NCI-H146 treated with DMSO at 0.1 percent for 48 hours (cell line): ENCODE measurements at regions not wholly inside any gene's neighbourhood (a gene's known extent, or its start where the extent isn't known, plus 50 kb on each side); places are given as distances from the start of the nearest gene placed in this dataset.
"Not testable (repeated sequence)": the region's sequence is repeated elsewhere in the genome, so short reads cannot be mapped to it uniquely, and the experiment has no call there.

Experiments used
- DNase-seq: peaks from one replicate; lab custom pipeline; 2025; ENCODE audit not compliant: unreplicated experiment; lab: John Stamatoyannopoulos, UW

DNA sequence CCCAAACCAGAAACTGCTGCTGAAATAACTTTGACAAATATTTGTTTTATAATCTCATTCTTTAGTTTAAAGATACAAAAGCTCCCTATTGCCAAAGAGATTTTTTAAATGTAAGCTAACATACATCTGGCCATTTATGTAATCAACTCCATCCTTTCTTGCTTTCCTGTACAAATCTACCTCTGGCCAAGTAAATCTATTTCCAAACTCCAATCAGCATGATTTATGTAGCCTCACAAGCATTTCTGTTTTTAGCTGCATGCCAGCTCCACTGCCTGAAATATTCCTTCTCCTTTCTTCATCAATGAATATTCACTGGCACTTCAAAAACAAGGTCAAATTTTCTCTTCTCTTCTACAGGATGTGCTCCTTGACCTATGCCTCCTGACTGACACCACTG, 80.0 kb downstream of the SHOX2 start:
- no peak for DNase-seq

DNA sequence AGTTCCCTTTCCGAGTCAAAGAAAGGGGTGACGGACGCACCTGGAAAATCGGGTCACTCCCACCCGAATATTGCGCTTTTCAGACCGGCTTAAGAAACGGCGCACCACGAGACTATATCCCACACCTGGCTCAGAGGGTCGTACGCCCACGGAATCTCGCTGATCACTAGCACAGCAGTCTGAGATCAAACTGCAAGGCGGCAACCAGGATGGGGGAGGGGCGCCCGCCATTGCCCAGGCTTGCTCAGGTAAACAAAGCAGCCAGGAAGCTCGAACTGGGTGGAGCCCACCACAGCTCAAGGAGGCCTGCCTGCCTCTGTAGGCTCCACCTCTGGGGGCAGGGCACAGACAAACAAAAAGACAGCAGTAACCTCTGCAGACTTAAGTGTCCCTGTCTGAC, 86.3 kb downstream of the SHOX2 start:
- not testable (repeated sequence) for DNase-seq

DNA sequence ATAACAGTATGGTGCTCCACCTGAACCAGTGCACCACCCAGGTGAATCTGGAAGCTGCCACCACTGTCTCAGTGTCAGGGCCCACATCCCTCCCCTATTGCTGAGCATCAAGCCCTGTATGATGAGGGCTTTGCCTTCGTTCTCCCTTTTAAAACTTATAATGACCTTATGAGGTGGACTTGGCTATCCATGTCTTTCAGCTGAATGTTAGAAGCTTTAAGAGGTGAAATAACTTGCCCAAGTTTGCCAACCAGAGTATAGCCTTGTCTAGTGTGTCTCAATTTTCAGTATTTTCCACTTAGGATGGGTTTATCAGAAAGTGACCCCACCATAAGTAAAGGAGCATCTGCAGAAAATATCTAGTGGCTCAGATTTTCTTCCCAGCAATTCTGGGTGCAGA, 87.8 kb downstream of the SHOX2 start:
- DNase-seq: no peak

DNA sequence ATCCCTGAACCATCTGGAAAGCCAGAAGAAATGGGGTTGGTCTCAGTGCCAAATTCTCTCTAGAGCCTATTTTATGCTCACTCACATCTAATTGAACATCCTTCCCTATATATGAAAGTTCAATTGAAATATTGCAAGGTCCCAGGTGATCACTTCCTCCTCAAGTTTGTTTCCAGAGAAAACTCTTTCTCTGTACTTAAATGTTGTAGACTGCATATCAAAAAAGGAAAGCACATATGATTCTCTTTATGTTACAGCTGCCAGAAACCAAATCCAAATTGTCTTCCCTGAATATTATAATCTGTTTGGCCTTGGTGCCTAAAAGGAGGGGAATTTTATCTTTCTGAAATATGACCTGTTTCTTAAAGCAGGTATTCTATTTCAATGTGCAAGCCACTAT, 93.3 kb downstream of the SHOX2 start:
- no peak for DNase-seq

DNA sequence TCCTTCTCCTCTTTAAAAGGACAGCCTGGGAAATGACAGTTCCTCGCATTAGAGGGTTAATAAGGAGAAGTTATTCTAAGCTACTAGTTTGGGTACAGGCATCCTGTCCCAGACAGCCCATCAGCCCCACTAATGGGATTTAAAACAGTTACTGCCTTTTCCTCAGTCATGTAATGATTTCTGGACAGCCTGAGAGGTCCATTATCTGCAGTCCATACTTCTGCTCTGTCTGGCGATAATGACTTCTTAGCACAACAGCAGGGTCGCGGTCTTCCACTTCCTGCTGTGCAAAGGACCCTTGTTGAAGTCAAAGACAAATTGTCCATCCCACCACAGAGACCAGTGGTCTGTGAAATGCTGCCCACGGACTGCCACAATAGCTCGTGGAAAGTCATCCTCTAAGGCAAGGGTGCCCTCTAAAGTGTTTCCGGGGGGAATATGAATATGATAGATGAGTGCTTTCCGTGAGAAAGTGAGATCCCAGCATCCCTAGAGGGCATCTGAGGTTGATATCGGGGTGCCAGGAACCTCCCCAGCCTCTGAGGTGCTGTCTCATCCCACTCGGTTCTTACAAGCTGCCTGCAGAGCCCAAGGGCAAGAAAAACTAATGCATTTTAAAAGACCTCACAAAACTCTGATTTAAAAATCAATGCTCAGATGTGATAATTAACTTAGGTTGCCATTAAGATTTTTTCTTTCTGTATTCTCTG, 100.7 kb downstream of the SHOX2 start:
- no peak for DNase-seq

DNA sequence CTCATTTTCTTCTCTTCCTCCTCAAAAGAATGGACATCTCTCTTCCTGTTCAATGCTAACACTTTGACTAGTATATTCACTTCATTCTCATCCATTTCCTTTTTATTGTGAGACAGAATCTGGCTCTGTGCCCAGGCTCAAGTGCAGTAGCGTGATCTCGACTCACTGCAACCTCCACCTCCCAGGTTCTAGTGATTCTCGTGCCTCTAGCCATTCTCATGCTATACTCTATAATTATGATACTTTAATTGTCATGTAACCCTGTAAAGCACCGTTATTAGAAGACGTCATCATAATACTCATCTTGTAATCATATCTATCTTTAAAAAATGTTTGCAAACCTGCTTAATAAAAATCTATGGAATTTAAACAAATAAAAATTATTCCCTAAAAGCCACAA, 107.0 kb downstream of the SHOX2 start:
- no peak for DNase-seq

DNA sequence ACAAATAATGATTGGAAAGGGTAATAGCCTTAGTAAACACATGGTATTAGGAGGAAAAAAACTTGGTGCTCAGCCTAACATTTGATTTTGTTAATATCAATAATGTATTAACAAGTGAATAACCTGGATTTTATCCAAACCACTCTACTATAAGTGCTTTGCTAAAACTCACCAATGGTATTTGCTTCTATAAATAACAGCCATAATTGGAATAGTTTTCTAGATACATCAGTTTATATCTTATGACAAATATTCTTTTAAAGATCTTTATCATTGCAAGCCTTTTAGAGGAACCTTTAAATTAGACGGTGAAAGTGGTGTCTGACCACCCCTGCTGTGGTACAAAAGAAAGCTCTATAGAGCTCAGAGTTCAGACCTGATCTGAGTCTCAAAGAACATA, 123.9 kb downstream of the SHOX2 start:
- no peak for DNase-seq

DNA sequence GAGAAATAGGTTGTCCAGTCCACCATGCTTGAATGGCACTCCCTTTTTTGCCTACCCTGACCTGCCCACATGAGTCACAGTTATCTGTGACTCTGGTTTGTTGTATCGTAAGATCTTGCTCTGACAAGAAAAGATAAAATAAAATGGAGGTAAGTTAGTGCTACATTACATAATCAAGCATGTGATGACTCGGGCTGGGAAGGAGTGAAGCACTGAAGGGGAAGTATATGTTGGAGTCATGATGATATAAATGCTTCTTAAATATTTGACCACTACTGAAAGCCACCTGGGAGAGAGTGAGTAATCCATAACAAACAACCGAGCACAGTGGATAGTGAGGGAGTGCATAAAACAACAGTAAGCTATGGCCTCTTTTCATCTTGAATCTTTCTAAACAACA, 124.4 kb downstream of the SHOX2 start:
- no peak for DNase-seq

DNA sequence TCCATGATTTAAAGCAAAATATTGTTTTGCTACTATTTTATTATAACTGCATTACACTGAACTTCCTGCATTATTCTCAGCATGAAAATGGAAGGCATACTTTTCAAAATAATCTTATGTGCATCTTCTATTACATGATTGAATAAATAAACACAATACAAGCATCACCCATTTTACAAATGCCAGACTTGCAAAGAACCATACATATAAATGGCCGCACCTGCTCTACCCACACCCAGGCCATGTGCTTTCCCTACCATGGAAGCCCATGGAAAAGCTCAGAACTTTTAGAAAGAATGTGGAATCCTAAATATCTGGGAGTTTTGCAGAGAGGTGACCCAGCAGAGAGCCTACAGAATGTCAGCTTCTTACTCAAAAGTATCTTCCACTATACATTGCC, 127.2 kb downstream of the SHOX2 start:
- no peak for DNase-seq

DNA sequence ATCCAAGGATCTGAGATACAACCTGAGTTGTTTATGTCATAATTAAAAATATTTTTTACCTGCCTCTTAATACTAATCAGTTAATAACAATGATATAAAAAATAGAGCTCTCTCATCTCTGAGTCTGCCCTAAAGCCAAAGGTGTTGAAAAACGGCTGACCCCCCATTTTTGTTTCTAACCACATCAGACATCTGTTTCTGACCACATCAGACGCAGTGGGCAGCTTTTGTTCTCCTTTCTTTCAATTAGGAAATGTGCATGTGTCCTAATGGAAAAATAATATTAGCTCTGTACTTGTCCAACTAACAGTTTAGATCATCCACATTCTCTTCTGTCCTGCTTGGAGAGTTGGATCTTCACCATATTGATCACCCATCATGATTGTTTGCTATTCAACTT, 144.6 kb downstream of the SHOX2 start:
- DNase-seq: no peak

DNA sequence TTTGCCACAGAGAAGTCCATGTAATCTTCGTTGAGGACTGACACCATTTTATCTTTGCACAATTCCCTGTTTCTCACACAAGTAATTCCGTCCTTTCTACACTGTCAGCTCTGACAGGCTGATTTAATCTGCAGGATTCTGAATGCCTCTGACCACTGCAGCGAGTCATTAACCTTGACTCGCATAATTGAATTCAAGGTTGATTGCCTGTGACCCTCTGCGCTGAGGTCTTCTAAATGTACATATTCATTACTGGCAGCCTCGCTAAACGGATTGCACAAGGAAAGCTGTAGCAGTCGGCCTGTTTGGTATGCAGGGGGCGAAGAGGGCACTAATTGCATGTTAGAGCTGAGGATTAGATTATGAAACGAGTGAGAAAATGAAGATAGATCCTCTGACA, 147.8 kb downstream of the SHOX2 start:
- no peak for DNase-seq

DNA sequence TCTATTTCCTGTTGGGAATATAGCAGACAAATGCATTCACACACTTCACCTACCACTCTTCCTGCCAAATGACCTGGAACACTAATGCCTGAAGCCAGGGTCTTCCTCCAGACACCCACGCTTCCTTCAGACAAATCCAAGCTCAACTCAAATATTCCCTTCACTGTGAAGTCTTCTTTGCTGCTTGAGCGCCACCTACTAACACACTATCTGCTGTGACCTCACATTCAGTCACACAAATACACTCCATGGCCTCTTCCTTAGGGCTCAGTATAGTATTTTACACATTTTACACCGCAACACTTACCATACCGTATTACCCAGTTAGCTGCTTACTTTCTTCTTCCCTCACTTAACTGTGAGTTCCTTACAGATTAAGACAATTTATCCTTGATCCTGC, 149.4 kb downstream of the SHOX2 start:
- no peak for DNase-seq

DNA sequence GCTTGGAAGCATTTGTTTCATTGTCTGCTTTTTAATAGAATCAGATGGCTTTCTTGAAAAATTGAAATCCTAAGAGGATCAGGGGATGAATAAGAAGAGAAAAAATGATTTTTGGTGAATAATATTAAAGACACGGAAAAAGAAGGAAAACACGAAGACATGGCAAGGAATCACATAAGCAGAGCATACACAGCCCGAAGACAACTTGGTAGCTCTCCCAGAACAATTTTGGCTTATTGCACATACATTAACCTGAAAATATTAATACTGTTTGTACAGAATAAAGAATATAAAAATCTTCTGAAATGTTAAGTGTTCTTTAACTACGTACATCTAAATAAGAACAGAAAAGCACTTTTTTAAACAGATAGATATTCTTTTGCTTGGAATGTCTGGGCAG, 150.0 kb downstream of the SHOX2 start:
- no peak for DNase-seq

DNA sequence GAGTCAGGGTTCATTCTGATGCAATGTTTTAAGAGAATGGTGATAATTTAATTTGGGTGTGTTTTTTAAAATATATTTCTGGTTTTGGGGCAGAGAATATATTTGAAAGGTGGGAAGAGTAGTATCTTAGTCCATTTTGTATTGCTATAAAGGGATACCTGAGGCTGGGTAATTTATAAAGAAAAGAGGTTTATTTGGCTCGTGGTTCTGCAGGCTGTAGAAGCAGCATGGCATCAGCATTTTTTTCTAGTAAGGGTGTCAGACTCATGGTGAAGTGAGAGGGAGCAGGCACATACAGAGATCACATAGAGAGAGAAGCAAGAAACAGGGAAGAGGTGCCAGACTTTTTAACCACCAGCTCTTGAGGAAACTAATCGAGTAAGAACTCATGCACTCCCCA, 152.7 kb downstream of the SHOX2 start:
- DNase-seq: no peak

DNA sequence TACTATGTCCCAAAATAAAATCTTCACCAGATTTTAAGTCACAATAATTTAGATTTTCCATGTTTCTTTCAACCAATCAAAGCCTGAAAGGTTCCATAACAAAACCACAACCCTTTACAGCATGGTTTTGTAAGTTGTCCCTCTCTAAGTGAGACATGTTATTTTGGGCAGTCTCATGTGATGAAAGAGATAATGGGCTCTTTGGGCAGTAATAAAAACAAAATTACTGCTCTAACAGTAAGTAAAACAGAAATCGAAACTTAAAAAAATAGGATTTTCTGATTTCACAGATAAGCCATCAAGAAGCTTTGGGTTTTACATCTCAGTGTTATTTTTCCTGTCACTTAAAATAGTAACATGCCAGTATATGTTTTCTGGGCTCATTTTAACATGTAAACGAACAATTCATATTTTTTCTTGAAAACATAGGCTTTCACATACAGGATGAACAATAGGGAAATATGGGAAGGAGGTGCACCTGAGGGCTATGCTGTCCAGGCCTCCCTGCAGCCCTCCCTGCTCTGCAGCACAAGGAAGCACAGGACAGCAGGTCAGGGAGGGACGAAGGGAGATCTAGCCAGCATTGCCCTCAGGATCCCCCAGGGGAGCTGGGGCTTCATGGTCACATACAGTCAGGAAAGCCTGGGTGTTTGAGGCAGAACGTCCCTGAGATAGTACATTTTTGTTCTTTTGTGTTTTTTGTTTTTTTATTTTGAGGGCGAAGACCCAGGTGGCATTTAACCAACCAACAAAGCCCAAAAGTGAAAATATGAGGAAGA, 157.4 kb downstream of the SHOX2 start:
- DNase-seq: no peak

DNA sequence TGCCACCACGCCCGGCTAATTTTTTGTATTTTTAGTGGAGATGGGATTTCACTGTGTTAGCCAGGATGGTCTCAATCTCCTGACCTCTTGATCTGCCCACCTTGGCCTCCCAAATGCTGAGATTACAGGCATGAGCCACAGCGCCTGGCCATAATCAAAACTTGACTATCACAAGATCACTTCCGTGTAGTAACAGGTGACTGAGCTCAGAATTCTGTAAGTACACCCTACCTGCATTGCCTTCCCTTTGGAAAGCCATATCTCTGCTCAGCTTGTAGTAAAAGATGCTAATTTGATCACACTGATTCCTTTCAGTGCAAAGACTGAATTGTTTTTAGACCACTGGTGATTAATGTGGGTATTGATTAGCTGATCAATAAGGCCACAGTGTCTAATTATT, 167.1 kb downstream of the SHOX2 start:
- DNase-seq: no peak

DNA sequence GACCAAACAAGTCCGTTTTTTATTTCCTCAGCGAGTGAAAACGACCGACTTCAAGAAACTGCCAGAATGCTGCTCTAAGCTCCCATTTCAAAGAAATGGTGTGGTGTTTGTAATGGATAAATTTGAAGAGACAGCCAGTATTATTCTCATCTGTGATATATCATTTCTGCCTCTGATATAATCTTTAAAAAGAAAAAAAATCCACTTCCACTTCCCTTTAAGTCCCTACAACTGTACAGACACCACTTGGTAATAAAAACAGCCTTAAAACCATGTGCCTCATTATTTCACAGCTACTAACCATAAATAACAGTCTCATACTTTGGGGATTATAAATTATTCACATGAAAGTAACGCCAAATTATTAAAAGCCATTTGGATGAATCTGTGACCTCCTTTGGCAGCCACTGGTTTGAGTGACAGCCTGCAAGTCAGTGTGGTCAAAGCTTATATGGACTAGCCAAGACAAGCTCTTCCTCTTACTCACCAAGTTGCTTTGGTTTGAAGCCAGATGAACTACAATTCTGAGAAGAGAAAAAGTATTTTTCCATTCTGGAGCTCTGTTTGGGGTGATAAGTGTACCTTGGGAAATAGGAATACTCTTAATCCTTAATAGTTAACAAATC, 168.0 kb downstream of the SHOX2 start:
- no peak for DNase-seq

DNA sequence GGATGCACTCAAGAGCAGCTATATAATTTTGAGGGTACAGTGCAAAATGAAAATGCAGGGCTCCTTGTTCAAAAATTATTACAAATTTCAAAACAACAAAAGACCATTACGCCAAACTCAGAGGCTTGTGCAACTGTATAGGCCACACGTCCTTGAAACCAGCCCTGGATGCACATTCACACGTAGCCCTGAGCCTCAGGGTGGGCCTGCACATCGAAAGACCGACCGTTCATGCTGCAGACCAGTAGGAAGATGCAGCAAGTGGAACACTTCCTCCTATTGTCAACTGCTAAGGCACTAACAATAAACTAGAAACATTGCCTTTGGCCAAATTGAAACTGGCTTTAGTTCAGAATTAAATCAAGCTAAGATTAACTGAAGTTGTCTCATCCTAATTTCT, 174.7 kb downstream of the SHOX2 start:
- DNase-seq: no peak

DNA sequence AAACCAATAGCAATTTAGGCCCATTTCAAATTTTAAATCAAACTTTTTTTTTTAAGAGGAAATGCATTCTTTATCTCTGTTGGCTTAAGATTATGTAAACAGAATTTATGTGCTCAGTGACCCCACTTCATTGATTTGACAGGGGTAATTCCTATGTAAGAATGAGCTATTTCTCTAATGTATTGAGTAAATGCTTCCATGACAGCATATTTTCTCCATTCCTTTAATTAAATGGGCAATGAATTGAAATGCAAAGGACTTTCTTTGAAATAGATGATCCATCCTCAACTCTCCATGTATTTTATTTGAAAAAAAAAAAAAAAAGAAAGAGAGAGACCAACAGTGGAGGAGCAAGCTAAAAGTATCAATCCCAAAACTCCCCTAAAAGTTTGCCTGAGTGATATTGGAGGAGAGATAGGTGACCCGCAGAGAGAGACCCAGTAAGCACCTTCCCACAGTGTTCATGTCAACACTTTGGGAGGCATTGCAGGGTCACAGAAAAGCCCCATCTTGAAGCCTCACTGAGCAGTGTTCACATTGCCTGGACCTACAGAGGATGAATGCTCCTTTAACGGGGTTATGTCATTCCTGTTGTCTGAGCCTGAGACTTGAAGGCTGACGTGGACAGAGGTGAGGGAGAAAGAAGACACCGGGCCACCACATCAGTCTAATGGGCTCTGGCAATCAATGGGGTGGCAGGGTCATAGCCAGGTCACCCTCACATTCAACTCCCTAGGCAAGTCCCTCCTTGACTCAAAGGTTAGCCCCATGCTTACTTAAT, 176.0 kb downstream of the SHOX2 start:
- no peak for DNase-seq

DNA sequence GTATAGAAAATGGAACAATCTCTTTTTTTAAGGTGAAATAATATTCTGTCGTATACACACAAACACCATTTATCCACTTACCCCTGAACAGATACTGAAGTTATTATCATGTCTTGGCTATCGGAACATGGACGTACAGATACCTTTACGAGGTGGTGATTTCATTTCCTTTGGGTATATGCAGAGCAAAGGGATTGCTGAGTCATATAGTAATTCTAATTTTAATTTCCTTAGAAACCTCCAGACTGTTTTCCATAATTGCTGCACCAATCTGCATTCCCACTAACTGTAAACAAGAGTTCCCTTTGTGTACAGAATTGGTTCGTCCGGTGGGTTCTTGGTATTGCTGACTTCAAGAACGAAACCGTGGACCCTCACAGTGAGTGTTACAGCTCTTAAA, 179.4 kb downstream of the SHOX2 start:
- DNase-seq: no peak

DNA sequence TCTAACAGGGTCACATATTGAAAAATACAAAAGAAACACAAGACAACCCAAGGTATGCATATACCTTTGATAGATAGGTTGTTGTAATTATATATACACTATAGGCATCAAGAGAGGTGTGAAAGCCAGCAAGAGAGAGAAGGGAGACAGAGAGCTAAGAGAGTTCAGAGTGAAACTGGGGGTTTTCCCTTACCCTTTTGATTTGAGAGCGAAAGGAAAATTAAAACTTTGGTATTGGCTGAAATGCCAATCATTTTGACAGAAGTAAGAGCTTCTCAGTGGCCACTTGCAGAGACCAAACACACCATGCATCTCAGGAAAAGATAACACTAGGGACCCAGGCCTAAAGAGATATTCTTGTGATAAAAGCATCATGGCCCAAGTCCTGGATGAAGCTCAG, 183.6 kb downstream of the SHOX2 start:
- DNase-seq: no peak

DNA sequence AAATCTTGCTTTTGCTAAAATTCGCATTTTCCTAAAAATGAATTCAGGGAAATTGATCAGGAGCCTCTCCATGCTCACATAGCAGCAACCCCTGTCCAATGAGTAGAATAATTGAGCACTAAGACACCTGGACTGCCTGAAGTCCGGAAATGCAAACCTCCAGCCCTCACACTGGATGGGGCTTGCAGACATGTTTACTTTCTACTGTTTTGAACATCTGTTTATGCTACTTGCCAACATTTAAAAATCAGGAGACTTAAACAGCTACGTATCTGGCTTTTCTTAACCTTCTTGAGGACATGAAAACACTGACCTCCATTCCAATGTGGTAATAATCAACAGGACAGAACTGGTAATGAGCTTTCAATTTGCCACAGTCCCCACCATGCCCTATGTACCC, 184.4 kb downstream of the SHOX2 start:
- DNase-seq: no peak
